Ureter (tissue), 1 donor: ENCODE measurements at regions not wholly inside any gene's neighbourhood (a gene's known extent, or its start where the extent isn't known, plus 50 kb on each side); places are given as distances from the start of the nearest gene placed in this dataset.

Experiments used
- DNase-seq: peaks from one replicate; pipeline ENCODE4 v3.0.0-alpha.2; 2020; ENCODE audit warnings: low spot score
- donor health status: DM: yes; HTN: yes; CAD: no.

DNA sequence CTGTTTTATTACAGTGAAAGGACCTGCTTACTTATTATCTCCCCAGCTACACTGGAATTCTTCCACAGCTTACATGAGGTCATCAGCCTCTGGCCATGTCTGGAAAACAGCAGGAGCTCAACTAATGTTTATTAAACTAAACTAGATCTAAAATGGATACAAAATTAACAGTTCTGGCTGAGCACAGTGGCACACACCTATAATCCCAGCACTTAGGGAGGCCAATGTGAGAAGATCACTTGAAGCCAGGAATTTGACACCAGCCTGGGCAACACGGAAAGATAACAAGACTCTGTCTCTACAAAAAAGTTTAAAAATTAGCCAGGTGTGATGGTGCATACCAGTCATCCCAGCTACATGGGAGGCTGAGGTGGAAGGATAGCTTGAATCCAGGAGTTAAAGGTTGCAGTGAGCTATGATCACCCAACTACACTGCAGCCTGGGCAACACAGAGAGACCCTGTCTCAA lies 220.8 kb upstream of the MARCKS start:
- no peak for DNase-seq

DNA sequence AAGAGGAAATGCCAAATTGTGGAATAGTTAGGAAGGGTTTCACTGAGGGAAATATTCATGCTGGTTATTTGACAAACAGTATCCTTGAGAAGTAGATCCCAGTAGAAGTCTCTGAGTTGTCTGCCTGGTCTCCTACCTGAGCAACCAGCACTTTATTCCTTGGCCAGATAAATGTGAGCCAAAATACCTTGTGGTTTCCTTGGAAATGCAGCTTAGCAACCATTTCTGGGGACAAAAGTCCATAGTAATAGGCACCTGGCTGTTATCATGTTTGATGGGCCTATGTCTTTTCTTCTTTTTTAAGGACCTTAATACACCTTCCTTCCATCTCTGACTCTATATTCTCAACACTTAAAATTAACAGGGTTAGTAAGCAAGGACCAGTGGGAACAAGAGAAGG lies 217.1 kb upstream of the MARCKS start:
- no peak for DNase-seq

DNA sequence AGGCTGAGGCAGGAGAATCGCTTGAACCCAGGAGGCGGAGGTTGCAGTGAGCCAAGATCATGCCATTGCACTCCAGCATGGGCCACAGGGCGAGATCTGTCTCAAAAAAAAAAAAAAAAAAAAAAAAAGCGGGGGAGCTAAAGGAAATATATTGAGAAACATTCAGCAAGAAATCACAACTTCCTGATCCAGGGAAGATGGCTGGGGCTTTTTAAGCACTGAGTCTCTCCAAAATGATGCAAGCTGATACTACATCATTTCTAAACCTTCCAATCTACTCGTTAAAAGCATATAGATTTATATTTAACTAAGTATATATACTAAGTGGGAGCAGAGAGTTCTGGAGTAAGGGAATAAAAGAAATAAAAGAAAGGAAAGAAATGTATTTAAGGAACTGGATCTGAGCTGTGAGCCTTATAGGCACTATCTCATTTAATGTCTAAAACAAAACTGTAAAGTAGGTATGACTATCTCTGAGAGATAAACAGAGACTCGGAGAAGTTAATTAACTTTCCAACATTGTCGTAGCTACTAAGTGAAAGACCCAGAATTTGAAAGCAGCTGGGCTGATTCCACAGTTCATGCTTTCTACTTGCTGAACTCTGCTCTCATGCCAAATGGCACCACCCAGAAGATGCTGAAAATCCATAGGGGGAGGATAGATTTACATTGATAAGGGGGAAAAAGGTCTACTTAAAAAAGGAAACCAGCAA lies 215.0 kb upstream of the MARCKS start:
- DNase-seq: no peak

DNA sequence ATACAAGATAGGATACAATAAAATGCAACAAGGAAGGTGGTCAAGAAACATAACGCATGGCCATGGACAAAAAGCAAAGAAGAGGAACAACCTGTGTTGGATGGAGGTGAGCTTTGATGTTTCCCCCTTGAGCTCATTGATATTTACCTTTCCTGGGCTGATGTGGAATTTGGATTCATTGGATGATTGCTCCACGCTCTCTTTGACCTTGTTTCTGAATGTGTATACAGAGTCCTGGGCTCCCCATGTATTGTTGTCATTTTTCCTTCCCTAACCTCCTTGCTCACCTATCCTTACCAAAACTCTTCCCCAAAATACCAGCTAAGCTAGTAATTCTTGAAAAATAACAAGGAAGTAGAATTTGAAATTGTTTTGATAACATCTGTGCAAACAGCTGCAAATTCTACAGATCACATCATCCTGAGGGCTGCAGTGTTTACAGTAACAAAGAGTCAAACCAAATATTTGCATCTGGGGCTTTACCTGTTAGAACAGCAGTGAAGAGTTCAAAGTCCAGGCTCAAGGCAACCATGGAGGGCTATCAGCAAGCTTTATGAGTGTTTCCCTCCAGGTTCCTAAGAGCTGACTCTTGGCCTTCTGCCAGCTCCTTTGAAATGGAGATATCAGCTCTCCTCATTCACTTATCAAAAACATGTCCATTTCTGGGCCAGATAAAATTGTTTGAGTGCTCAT lies 214.3 kb upstream of the MARCKS start:
- peak; percentile 64 for DNase-seq

DNA sequence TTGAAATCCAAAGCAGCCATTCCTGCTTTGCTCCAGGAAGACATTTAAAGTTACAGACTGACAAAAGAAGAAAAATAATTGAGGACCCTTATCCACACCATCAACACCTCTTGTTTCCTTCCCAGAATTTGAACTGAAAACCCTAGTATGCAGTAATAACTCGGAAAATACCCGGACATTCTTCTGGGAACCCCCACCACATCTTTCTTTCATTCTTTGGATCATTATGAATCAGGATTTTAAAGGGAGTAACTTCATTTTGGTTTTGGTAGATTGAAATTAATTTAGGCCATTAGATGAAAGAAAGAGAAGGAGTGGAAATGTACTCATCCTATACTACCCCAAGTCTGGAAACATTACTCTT lies 213.8 kb upstream of the MARCKS start:
- DNase-seq: no peak

DNA sequence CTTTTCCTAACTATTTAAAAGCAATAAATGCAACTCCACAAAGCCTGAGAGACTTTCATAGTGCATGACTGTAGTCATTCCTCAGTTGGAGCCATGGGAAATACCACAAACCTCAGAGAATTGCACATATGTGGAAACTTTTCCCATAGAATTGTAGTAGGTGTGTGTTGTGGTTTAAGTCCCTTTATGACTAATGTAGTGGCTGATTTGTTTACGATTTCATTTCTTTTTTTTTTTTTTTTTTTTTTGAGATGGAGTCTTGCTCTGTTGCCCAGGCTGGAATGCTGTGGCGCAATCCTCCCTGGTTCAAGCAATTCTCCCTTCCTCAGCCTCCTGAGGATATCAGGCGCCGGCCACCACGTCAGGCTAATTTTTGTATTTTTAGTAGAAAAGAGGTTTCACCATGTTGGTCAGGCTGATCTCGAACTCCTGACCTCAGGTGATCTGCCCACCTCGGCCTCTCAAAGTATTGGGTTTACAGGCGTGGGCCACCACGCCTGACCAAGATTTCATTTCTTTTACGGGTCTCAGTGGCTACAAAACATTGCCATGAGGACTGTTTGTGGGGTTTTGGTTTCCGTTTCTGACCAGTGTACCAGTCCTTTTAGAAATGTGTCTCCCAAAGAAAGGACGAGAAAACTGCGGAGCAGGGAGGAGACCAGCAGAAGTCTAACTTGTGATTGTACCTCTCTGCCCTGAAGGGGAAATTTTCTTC lies 212.1 kb upstream of the MARCKS start:
- no peak for DNase-seq

DNA sequence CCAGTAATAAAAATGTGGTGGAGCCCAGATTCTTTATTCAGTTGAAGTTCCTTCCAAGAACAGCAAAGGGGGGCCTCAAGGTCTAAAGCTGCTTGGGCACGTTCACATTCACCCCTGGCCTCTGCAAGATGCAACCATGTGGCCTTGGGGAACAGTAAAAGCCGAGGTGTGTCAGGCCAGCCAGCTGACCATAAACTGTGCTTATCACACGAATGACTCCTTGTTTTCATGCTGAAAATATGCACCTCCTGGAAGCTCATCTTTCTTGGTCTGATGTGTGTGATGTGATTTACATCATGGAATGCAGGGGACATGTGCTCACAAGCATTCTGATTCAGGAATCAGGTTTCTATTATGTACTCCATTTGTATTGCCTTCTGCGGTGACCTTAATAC lies 211.6 kb upstream of the MARCKS start:
- DNase-seq: peak; percentile 64

DNA sequence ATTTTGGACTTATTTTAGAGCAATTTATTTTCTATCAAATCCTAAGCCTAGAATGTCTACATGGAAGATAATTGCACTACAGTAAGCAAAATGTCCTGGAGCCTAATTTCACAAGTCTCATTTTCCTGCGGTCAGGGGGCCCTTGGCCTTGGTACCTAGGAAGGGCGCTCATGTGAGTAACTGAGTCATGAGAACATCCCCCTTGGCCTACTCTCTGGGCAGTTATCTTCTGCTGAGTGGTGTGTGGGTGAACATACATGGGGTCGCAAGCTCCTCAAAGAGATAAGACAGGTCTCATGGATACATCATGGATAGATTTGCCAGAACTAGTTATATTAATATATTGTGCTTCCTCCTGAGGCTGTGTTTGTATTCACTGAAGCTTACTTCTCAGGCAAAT lies 211.2 kb upstream of the MARCKS start:
- no peak for DNase-seq

DNA sequence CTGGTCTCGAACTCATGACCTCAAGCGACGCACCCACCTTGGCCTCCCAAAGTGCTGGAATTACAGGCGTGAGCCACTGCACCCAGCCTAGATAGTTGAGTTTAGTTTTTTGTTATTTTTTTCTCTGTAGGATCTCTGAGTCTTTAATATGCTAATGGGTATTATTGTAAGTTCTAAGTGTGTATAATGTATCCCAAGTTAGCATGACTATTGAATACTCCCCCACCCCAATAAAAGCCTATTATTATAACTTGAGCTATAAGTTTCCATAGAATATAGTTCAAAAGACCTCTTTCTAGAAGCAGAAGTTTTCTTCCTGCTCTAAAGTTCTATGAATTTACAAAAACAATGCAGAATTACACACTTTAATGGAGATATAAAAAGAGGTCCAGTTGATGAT lies 210.4 kb upstream of the MARCKS start:
- no peak for DNase-seq

DNA sequence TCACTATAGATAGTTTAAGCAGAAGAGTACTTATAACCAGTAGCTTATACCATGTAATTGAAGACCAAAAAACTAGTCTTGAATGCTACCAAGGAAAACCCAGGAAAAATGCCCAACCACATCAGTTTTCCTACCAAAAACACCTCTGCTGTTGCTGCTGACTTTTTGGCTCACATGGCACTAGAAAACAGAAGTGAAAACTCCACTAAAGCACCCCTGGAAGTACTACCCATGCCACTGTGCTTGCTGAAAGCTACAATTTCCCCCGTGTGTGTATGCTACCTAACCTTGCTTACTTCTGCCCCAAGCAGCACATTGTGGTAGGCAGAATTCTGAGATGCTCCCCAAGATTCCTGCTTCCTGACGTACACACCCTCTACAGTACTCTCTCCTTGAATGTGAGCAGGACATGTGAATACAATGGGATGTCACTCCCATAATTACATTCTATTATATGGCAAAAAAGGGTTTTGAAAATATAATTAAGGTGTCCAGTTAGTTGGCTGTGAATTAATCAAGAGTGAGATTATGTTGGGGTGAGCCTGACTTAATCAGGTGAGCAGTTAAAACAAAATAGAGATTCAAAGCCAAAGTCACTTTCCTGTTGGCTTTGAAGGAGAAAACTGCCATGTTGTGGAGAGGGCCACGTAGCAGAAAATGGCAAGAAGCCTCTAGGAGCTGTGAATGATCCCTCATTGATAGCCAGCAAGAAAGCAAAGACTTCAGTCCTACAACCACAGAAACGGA lies 209.8 kb upstream of the MARCKS start:
- DNase-seq: no peak

DNA sequence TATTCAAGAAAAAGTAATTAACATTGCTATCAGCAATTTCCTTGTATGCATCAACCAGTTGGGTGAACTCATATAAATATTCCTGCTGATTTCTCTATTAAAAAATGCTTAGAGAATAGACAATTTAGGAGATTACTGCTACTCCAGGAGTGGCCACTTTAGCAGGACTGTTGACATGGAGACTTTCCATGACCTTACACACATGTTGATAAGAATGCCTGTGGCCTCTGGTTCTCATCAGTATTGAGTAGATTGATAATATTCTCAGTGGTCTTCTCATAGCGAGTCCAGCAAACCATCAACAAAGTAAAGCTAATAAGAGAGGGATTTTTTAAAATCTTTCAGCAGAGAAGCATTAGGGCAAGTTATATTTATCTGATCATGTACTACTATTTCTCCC lies 208.4 kb upstream of the MARCKS start:
- no peak for DNase-seq

DNA sequence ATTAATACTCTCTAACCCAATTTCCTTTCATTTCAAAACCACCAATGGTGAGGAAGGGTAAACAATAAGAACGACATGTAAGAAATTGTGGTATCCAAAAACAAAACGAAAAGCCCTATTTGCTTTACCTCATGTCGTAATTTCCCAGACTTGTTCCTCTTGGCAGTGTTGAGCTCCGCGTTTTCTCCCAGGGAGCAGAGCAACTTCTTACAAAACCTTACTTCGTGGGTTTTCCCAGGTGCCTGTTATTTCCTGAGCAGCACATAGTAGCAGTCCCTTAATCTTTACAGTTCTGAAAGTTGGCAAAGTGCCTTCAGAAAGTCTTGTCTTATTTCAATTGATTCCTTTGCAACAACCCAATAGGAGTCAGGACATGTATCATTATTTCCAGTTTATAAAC lies 207.9 kb upstream of the MARCKS start:
- no peak for DNase-seq

DNA sequence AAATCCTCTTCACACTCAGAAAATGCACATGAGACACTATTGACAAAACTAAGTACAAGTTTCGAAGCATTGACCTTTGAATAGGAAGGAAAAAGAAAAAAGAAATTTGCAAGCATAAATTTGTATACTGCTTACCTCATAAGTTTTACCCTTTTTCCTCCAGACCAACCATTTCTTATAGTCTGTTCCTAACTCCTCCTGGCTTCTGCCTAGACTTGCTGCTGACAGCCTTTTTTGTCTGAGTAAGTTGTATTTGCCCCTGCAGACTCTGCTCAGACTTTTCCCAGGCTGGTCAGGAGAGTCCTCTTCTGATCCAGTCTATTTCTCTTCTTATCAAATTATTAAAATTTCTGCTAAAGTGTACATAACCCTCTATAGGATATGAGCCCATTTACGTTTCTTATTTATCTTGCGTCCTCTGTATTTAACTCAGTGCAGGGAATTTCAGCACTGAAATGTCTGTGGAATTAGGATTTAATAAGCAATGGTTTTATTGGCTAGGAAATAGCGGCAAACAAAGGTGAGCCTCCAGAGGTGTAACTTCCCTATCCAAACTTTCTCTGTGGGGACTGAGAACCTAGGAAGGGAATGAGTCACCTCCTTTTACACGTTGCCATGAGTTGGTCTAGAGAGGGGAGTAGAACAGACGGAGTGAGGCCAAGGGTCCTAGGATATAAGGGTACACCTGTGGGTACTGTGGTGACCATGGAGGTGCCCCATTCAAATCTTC lies 207.1 kb upstream of the MARCKS start:
- no peak for DNase-seq

DNA sequence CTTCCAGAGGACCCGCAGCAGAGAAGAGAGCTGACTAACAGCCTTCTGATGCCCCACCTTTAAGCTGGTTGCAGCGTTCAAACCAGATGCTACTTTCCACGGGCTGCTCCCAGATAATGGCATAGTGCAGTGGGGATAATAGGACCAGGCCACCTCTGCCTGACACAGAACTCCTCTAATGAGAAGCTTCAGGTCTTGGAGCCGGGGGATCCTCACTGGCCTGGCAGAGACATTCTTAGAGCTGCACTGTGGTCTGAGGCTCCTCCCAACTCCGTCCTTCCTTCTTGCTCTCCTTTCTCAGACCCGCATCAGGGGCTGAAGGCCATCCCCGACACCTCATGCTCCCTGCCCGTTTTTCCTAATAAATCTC lies 206.6 kb upstream of the MARCKS start:
- no peak for DNase-seq

DNA sequence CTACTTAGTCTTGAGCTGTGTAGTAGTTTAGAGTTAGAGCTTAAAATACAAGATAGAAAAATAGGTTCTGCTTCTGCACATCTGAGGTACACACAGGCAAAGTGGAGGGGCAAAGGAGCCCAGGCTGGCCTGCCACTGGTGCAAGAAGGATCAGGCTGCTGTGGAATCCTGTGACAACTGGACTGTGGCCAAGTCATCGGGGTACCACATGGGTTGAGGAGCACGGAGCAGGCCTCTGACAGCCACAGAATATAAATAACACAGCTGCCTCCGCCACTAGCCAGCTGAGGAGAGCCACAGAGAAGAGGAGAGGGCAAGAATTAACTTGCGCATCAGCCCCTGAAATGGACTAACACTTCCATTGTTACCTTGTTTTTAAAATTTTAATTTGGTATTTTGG lies 206.0 kb upstream of the MARCKS start:
- DNase-seq: no peak

DNA sequence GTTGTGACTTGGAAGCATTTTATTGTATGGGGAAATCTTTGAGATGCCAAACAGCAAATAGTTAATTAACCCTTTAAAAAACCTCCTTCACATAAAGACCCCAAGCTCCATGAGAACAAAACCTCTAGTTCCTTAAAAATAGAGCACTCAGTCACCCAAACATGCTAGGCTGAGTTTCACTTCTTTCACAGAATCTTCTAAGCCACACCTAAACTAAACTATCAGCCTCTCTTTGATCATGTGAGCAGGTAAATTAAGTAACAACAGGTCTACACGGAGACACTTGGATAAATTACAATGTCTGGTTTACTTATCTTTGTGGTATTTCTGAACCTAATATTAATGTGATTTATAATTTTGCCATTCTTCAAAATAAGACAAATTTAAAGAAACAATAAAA lies 205.2 kb upstream of the MARCKS start:
- DNase-seq: no peak

DNA sequence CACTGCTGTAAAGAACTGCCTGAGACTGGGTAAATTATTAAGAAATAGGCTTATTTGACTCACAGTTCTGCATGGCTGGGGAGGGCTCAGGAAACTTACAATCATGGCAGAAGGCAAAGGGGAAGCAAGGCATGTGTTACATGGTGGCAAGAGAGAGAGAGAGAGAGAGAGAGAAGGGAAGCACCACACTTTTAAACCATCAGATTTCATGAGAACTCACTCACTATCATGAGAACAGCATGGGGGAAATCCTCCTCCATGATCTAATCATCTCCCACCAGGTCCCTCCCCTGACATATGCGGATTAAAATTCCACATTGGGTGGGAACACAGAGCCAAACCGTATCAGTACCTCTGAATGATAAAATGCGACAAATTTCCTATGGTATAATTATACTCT lies 203.9 kb upstream of the MARCKS start:
- no peak for DNase-seq

DNA sequence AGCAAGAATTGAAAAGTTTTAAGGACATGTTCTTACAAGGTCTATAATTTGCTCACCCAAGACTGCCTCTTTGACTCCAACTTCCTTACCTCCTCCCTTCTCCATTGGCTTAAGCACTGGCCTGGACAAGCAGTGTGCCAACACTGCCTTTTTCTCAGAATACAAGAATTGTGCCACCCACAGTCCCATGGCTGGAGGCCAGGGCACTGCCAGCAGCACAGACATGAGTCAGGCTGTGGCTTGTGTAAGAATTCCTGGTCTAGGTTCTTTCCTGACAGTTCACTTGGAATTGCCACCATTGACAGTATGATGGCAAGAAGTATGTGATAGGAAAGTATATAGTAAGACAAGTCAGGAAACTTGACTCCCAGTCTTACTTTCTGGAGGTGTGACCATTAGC lies 202.7 kb upstream of the MARCKS start:
- peak; percentile 81 for DNase-seq

DNA sequence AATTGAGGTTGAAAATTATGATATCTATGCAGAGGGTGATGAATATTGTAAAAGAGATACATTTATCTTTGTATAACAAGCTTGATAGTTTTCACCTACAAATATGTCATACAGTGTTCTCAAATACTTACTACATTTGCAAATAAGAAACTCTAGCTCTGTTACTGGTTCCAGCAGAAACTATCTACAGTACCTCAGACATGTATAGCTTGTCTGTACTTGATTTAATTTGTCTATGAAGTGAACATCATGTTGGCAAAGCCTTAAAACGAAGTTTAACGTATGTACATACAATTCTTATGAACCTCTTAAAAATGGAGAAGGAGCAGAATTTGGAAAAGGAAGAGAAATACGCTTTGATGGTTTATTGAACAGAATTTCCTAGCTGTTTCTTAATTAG lies 201.4 kb upstream of the MARCKS start:
- no peak for DNase-seq

DNA sequence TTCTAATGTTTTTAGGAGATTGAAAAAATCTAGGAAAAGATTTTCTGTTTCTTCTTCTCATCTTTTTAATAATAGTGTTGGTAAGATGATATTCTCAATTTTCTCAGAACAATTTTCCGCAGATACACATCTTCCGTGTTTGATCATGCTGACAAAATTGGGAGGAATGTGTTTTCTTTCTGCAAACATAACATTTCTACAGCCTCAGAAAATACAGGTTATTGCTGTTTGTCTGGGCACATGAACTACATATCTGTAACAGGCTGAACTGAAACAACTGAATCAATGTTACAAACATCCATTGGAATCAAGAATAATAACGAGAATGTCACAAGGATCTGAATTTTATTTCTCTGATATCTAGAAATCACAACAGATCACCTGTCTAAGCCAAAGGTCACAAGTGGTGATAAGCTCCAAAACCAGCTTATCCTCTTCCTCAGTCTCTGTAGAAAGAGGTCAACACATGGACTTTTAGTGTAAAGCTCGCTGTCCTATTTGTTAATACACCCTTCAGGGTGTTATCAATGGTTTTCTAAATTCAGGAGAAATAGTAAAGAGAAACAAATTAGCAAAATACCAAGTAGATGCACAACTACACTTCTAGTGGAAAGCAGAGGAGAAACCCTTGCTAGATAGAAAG lies 197.3 kb upstream of the MARCKS start:
- DNase-seq: no peak

DNA sequence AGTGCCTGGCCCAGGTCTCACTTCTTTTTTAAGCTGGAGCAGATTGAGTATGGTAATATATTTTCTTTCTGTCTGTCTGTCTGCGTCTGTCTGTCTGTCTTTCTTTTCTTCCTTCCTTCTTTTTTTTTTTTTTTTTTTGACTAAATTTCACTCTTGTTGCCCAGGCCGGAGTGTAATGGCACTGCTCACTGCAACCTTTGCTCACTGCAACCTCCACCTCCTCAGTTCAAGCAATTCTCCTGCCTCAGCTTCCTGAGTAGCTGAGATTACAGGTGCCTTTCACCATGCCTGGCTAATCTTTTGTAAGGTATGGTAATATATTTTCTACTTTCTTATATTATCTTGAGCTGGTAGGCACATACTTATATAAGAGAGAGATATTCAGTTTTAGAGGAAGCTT lies 196.3 kb upstream of the MARCKS start:
- no peak for DNase-seq
